Esophagus (tissue), 2 donors: ENCODE measurements at regions not wholly inside any gene's neighbourhood (a gene's known extent, or its start where the extent isn't known, plus 50 kb on each side); places are given as distances from the start of the nearest gene placed in this dataset.
"Not testable (repeated sequence)": the region's sequence is repeated elsewhere in the genome, so short reads cannot be mapped to it uniquely, and the experiment has no call there.

Experiments
- H3K27ac ChIP-seq, 2 donors: one replicate each; pipeline ENCODE4 v1.5.1; 2013; ENCODE audit warnings: low read depth in 2 of 2, mild to moderate bottlenecking in 2 of 2, inconsistent platforms in 1 of 2, low read length in 1 of 2, moderate library complexity in 1 of 2
- H3K27me3 ChIP-seq, 2 donors: one replicate each; pipeline ENCODE4 v1.6.1; 2013; ENCODE audit warnings: low read length in 2 of 2, control low read depth in 1 of 2, mild to moderate bottlenecking in 1 of 2; ENCODE audit not compliant: insufficient read depth in 2 of 2, control insufficient read depth in 1 of 2
- H3K36me3 ChIP-seq, 2 donors: one replicate each; pipeline ENCODE4 v1.6.1; 2013; ENCODE audit warnings: low read length in 1 of 2; ENCODE audit not compliant: control insufficient read depth in 2 of 2, insufficient read depth in 2 of 2
- H3K4me1 ChIP-seq, 2 donors: one replicate each; pipeline ENCODE4 v1.6.1; 2013; ENCODE audit warnings: low read length in 1 of 2; ENCODE audit not compliant: control insufficient read depth in 2 of 2, insufficient read depth in 2 of 2
- H3K4me3 ChIP-seq, 2 donors: one replicate each; pipeline ENCODE4 v1.5.1; 2013; ENCODE audit warnings: low read length in 2 of 2, mild to moderate bottlenecking in 2 of 2, low read depth in 1 of 2, moderate library complexity in 1 of 2
- H3K9me3 ChIP-seq, 2 donors: one replicate each; pipeline ENCODE4 v1.6.1; 2013; ENCODE audit warnings: mild to moderate bottlenecking in 2 of 2, low read depth in 1 of 2, low read length in 1 of 2, moderate library complexity in 1 of 2; ENCODE audit not compliant: control insufficient read depth in 2 of 2, insufficient read depth in 1 of 2
- WGBS, 2 donors: extraction: QIAGEN DNeasy Blood & Tissue Kit; methylation state at CpG; one replicate each; pipeline ENCODE4 v1.1.7; 2013; 5-methylcytosine and 5-hydroxymethylcytosine counted together
- donor health status: healthy with polysubstance abuse.
- donor health status: Bipolar disorder and iron deficiency.

DNA sequence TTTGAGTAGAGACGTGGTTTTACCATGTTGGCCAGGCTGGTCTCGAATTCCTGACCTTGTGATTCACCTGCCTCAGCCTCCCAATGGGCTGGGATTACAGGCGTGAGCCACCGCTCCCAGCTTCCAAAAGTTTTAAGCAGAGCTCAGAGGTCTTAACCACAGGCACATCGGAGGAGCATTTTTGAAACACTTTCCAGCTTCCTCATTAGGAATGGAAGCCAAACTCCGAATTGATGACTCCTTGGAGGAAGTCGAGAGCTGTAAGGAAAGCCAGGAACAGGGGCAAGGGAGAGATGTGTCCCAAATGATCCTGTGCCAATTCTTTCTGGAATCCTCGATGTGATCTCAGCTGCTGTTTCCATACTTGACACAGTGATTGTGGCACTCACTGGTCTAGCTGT lies 56.2 kb upstream of the CCZ1B start:
- not testable (repeated sequence) for H3K27me3 ChIP-seq, H3K4me3 ChIP-seq, H3K4me1 ChIP-seq, H3K27ac ChIP-seq, H3K9me3 ChIP-seq, H3K36me3 ChIP-seq
- WGBS, 2 donors = 68 to 73% methylated on average over 8 of the region's 8 CpGs

DNA sequence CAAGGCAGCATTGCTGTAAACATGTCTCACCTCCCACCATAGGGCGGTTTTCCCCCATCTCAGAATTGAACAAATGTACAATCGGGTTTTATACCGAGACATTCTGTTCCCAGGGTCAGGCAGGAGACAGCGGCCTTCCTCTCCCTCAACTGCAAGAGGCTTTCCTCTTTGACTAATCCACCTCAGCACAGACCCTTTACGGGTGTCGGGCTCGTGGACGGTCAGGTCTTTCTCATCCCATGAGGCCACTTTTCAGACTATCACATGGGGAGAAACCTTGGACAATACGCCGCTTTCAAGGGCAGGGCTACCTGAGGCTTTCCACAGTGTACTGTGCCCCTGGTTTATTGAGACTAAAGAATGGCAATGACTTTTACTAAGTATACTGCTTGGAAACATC lies 57.7 kb upstream of the CCZ1B start:
- H3K27me3 ChIP-seq, H3K4me1 ChIP-seq, H3K36me3 ChIP-seq, H3K27ac ChIP-seq, H3K4me3 ChIP-seq, H3K9me3 ChIP-seq: not testable (repeated sequence)
- 80 to 90% methylated on average over 10 of the region's 10 CpGs for WGBS, 2 donors

DNA sequence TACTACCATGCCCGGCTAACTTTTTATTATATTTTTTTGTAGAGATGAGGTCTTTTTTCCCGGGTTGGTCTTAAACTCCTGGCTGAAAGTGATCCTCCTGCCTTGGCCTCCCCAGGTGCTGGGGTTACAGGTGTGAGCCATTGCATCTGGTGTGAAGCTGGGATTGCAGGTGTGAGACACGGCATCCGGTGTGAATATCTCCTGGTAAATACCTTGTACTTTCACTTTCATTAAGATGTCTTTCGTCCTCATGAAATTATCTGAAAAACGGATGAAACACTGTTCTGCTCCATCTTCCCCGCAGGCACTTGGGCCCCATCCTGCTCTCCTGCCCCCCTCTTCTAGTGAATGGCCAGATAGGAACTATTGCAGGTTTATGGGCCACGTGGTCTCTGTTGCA lies 60.1 kb upstream of the CCZ1B start:
- Histone ChIP-seq H3K4me1 (no peaks in the 10 kb centered on the region), H3K36me3 (no peaks in the 10 kb centered on the region), H3K9me3 (peaks cover 2 to 4% of the 10 kb centered on the region in 2 donors), H3K4me3 (no peak overlapping the region), H3K27me3 (no peaks in the 10 kb centered on the region), H3K27ac (no peak overlapping the region)
- 79 to 91% methylated on average over 8 of the region's 8 CpGs for WGBS, 2 donors

DNA sequence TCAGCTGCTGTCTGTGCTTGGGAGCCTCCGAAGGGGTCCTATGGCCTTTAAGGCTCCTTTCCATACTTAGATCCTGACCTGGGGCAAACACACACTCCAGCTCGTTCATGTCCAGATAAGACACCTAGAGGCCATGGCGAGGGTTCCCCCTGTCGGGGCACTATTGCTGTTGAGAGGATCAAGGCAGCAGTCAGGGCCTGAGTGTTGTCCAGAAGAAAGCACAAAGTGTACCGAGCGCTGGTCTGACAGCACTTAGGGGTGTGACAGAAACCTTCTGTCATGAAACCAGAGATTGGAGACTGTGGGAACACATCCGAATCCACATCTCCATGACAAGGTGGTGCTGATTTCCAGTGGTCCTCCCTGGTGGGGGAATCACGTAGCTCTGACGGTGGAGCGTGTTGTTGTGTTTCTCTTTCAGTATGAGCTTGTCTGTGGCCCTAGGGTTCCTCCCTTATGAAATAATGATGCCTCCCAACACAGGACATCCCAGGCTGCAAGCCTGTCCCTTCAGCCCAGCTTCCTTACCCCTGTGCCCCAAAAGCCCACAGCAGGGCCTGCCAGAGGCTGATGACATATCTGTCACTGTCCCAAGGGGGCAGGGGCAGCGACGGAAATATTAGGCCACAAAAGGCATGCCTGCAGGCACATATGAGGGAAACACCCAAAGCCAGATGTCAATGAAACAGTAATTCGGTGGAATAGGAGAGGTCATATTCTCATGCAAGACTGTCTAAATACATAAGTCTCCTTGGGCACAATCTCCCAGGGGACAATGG lies 62.4 kb upstream of the CCZ1B start:
- not testable (repeated sequence) for H3K4me3 ChIP-seq, H3K27me3 ChIP-seq, H3K36me3 ChIP-seq, H3K27ac ChIP-seq, H3K4me1 ChIP-seq, H3K9me3 ChIP-seq
- WGBS, 2 donors = 77 to 81% methylated on average over 13 of the region's 13 CpGs

DNA sequence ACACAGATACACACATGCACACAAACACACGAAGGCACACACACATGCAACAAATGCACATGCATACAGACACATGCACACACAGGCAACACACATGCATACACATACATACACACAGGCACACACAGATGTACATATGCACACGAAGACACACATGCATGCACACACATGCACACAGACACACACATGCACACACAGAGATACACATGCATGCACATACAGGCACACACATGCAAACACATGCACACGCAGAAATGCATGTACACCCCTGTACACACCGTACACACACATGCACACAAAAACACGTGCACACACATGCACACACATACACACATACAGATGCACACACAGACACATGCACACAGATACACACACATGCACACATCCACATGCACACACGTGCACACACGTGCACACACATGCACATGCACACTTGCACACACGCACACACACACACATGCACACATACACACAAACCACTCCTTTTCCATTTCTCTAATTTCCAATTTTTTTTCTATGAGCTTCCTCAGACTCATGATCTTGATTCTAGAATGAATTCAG lies 63.3 kb upstream of the CCZ1B start:
- H3K27ac ChIP-seq = no peak overlapping the region
- H3K4me3 ChIP-seq = no peak overlapping the region
- peaks cover 2 to 4% of the 10 kb centered on the region in 2 donors for H3K9me3 ChIP-seq
- H3K27me3 ChIP-seq = no peaks in the 10 kb centered on the region
- no peaks in the 10 kb centered on the region for H3K4me1 ChIP-seq
- no peaks in the 10 kb centered on the region for H3K36me3 ChIP-seq
- 89 to 94% methylated on average over 8 of the region's 8 CpGs for WGBS, 2 donors

DNA sequence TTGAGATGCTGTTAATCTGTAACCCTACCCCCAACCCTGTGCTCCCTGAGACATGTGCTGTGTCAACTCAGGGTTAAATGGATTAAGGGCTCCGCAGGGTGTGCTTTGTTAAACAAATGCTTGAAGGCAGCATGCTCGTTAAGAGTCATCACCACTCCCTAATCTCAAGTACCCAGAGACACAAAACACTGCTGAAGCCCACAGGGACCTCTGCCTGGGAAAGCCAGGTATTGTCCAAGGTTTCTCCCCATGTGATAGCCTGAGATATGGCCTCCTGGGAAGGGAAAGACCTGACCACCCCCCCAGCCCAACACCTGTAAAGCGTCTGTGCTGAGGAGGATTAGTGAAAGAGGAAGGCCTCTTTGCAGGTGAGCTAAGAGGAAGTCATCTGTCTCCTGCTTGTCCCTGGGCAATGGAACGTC lies 76.0 kb upstream of the CCZ1B start:
- not testable (repeated sequence) for H3K4me1 ChIP-seq, H3K36me3 ChIP-seq, H3K9me3 ChIP-seq, H3K4me3 ChIP-seq, H3K27me3 ChIP-seq
- peak overlapping the region in 1 of 2 donors; percentile 4 for H3K27ac ChIP-seq
- 30 to 33% methylated on average over 4 of the region's 4 CpGs for WGBS, 2 donors

DNA sequence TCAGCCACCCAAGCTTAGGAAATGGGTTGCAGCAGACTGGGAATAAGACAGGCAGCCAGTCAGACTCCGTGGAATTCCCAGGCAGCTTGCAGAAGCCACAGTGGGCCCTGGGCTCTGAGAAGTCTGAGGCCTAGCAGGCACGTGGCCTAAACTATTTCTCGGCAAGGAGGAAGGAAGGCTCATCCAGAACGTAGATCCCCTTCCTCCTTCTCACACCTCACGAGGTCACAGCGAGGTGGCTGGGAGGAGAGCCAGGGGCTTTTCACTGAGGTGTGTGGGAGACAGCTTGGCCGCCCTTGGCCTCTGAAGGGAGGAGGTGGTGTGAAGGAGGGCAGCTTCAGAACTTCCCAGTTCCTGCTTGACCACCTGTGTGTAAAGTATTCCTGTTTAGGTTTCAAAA lies 77.2 kb upstream of the CCZ1B start:
- not testable (repeated sequence) for H3K4me3 ChIP-seq, H3K27me3 ChIP-seq, H3K9me3 ChIP-seq, H3K4me1 ChIP-seq, H3K36me3 ChIP-seq, H3K27ac ChIP-seq
- WGBS, 2 donors = 46 to 60% methylated on average over 7 of the region's 7 CpGs

DNA sequence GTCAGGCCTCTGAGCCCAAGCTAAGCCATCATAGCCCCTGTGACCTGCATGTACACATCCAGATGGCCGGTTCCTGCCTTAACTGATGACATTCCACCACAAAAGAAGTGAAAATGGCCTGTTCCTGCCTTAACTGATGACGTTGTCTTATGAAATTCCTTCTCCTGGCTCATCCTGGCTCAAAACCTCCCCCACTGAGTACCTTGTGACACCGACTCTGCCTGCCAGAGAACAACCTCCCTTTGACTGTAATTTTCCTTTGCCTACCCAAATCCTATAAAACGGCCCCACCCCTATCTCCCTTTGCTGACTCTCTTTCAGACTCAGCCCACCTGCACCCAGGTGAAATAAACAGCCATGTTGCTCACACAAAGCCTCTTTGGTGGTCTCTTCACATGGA lies 77.7 kb upstream of the CCZ1B start:
- H3K27ac ChIP-seq, H3K4me3 ChIP-seq, H3K4me1 ChIP-seq, H3K9me3 ChIP-seq, H3K27me3 ChIP-seq, H3K36me3 ChIP-seq: not testable (repeated sequence)
- 55 to 62% methylated on average over 3 to 4 of the region's 4 CpGs for WGBS, 2 donors

DNA sequence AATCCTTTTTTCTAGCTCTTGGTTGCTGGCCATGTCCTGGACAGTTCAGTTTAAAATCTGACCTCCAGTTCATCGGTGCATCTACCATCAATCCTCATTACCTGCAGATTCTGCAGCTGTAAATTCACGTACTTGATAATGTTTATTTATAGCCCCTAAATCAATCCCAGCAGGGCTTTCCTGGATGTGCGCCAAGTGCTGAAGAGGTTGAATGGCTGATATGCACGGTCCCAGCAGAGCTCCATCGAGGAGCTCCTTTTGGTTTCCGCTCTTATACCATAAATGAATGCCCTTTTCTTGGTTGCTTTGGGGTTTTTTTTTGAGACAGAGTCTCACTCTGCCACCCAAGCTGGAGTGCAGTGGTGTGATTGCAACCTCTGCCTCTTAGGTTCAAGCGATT lies 91.2 kb upstream of the CCZ1B start:
- H3K4me3 ChIP-seq = no peak overlapping the region
- H3K36me3 ChIP-seq = no peaks in the 10 kb centered on the region
- 69 to 77% methylated on average over 7 of the region's 7 CpGs for WGBS, 2 donors
- no peaks in the 10 kb centered on the region for H3K9me3 ChIP-seq
- no peak overlapping the region for H3K27ac ChIP-seq
- no peaks in the 10 kb centered on the region for H3K27me3 ChIP-seq
- no peaks in the 10 kb centered on the region for H3K4me1 ChIP-seq

DNA sequence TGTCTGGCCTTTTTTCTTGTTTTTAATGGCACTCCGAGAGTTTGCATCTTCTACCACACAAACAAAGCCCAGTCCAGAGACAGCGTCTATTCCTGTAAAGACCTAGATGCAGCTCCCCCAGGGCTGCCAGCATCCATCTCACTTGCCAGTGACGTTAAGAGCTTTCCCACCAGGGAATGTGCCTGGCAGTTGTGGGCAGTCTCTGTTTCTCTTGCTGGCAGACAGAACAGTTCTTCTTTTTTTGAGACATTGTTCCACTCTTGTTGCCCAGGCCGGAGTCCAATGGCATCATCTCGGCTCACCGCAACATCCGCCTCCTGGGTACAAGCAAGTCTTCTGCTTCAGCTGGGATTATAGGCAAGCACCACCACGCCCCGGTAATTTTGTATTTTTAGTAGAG lies 93.1 kb upstream of the CCZ1B start:
- not testable (repeated sequence) for H3K27me3 ChIP-seq, H3K4me3 ChIP-seq
- 91 to 93% methylated on average over 7 to 8 of the region's 9 CpGs for WGBS, 2 donors

More for the DNA sequence above, 93.1 kb upstream of the CCZ1B start:
- H3K4me1 ChIP-seq, H3K9me3 ChIP-seq, H3K27ac ChIP-seq, H3K36me3 ChIP-seq: not testable (repeated sequence)
